MM.1S (cell line): ENCODE measurements at regions not wholly inside any gene's neighbourhood (a gene's known extent, or its start where the extent isn't known, plus 50 kb on each side); places are given as distances from the start of the nearest gene placed in this dataset.

Experiments
- DNase-seq: peaks from one replicate; pipeline ENCODE4 v3.0.0-alpha.2; 2015
- H2AFZ ChIP-seq: fragments of 300-600 bp; sonication (generic); 2 replicates; pipeline ENCODE4 v1.6.0; 2016; ENCODE audit warnings: antibody characterized with exemption, low read length
- H3F3A ChIP-seq: fragments of 300-600 bp; sonication (generic); 2 replicates; pipeline ENCODE4 v1.6.1; 2016; ENCODE audit warnings: mild to moderate bottlenecking, antibody characterized with exemption, low read length, moderate library complexity, mixed read lengths; ENCODE audit not compliant: insufficient read depth
- H3K27ac ChIP-seq: fragments of 300-600 bp; sonication (generic); 2 replicates; pipeline ENCODE4 v1.5.1; 2016; ENCODE audit warnings: mild to moderate bottlenecking, low read length
- H3K27me3 ChIP-seq: fragments of 300-600 bp; sonication (generic); replicated peaks from 2 replicates; pipeline ENCODE4 v1.6.0; 2016; ENCODE audit warnings: low read length; ENCODE audit not compliant: insufficient read depth
- H3K36me3 ChIP-seq: fragments of 300-600 bp; sonication (generic); replicated peaks from 2 replicates; pipeline ENCODE4 v1.6.1; 2016; ENCODE audit warnings: mild to moderate bottlenecking, low read length, mixed read lengths; ENCODE audit not compliant: insufficient read depth
- H3K4me1 ChIP-seq: fragments of 300-600 bp; sonication (generic); 2 replicates; pipeline ENCODE4 v1.6.1; 2016; ENCODE audit warnings: low read length, mixed read lengths
- H3K4me2 ChIP-seq: fragments of 300-600 bp; sonication (generic); 2 replicates; pipeline ENCODE4 v1.6.0; 2016; ENCODE audit warnings: low read depth, low read length
- H3K4me3 ChIP-seq: fragments of 300-600 bp; sonication (generic); 2 replicates; pipeline ENCODE4 v1.5.1; 2016; ENCODE audit warnings: low read length, mixed read lengths
- H3K79me2 ChIP-seq: fragments of 300-600 bp; sonication (generic); 2 replicates; pipeline ENCODE4 v1.6.1; 2016; ENCODE audit warnings: mixed run types, low read length, mixed read lengths
- H3K9ac ChIP-seq: fragments of 300-600 bp; sonication (generic); 2 replicates; pipeline ENCODE4 v1.6.1; 2016; ENCODE audit warnings: low read length, mixed read lengths
- H3K9me2 ChIP-seq: fragments of 300-600 bp; sonication (generic); replicated peaks from 2 replicates; pipeline ENCODE4 v1.6.1; 2016; ENCODE audit warnings: mild to moderate bottlenecking, low read length, mixed read lengths; ENCODE audit not compliant: insufficient read depth
- H3K9me3 ChIP-seq: fragments of 300-600 bp; sonication (generic); replicated peaks from 2 replicates; pipeline ENCODE4 v1.6.1; 2016; ENCODE audit warnings: mild to moderate bottlenecking, low read length, mixed read lengths; ENCODE audit not compliant: insufficient read depth
- H4K20me1 ChIP-seq: fragments of 300-600 bp; sonication (generic); 2 replicates; pipeline ENCODE4 v1.6.1; 2016; ENCODE audit warnings: mild to moderate bottlenecking, low read length, moderate library complexity, mixed read lengths; ENCODE audit not compliant: insufficient read depth
- CTCF ChIP-seq: fragments of 300-600 bp; sonication (generic); IDR thresholded peaks from 2 replicates; pipeline ENCODE4 v1.5.1; 2016; ENCODE audit warnings: antibody characterized with exemption, low read length, mixed read lengths
- EZH2 ChIP-seq: fragments of 300-600 bp; sonication (generic); optimal IDR thresholded peaks from 2 replicates; pipeline ENCODE3; 2017; ENCODE audit warnings: low read depth, mild to moderate bottlenecking, antibody characterized with exemption, low read length, mixed read lengths
- EZH2phosphoT487 ChIP-seq: fragments of 300-600 bp; sonication (generic); IDR thresholded peaks from 2 replicates; pipeline ENCODE4 v1.6.1; 2018; ENCODE audit warnings: antibody characterized with exemption, low read length

- Histone ChIP-seq H3F3A (no peaks in the 10 kb centered on the region), H3K27me3 (no peaks in the 10 kb centered on the region), H3K4me2 (no peak overlapping the region), H3K9me3 (no peaks in the 10 kb centered on the region), H3K79me2 (no peaks in the 10 kb centered on the region), H3K36me3 (no peaks in the 10 kb centered on the region), H3K4me1 (no peaks in the 10 kb centered on the region), H2AFZ (no peak overlapping the region), H3K27ac (no peak overlapping the region), H3K9ac (no peak overlapping the region), H3K4me3 (no peak overlapping the region), H4K20me1 (no peaks in the 10 kb centered on the region), H3K9me2 (no peaks in the 10 kb centered on the region)
- TF ChIP-seq EZH2: no peak
- no peak for TF ChIP-seq EZH2phosphoT487
- TF ChIP-seq CTCF: no peak
- DNase-seq: no peak
Observed at GRCh38 chr2:10971161-10971887, 59.6 kb downstream of the KCNF1 start.

GRCh38 chr2:10971888-10972260 lies 60.1 kb downstream of the KCNF1 start:
- Histone ChIP-seq H3K27me3 (no peaks in the 10 kb centered on the region), H3K9ac (no peak overlapping the region), H3K4me3 (no peak overlapping the region), H3K9me2 (no peaks in the 10 kb centered on the region), H3K79me2 (no peaks in the 10 kb centered on the region), H4K20me1 (no peaks in the 10 kb centered on the region), H3K4me1 (no peaks in the 10 kb centered on the region), H3K9me3 (no peaks in the 10 kb centered on the region), H3F3A (no peaks in the 10 kb centered on the region), H3K27ac (no peak overlapping the region), H2AFZ (no peak overlapping the region), H3K4me2 (no peak overlapping the region), H3K36me3 (no peaks in the 10 kb centered on the region)
- no peak for TF ChIP-seq CTCF
- TF ChIP-seq EZH2phosphoT487: no peak
- TF ChIP-seq EZH2: no peak
- no peak for DNase-seq

DNA sequence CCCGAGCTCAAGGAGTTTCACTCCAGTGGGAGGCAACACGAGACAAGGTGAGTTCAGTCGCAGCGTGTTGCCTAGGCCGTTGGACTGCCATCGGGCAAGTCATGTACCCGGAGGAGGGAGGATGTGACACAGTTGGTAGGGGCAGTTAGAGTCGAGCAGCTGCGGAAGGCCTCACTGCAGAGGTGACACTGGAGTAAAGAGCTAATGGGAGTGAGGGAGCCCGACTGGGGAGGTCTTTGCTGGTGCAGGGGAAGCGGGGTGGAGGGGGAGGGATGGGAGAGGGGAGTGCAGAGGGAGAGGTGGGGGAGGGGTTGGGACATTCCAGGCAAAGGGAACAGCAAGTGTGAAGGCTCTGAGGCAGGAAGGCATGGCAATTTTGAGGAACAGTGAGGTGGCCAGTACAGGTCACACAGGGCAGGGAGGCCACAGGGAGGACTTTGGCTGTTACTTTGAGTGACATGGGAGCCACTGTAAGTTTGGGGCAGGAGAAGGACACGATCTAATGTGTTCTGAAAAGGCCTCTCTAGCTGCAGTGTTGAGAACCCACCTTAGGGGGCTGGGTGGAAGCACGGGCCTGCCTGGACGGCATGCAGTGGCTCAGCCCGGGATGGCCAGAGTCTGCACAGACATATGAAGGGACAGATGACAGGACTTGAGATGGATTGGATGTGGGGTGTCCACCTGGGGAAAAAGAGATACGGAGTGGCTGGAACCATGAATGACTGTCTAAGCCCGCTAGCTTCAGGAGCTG lies 61.1 kb downstream of the KCNF1 start:
- no peak overlapping the region for H3K4me2 ChIP-seq

More for the DNA sequence above, 61.1 kb downstream of the KCNF1 start:
- no peaks in the 10 kb centered on the region for H3K9me3 ChIP-seq
- H2AFZ ChIP-seq: no peak overlapping the region
- H3K27me3 ChIP-seq: no peaks in the 10 kb centered on the region
- no peak overlapping the region for H3K27ac ChIP-seq
- no peak overlapping the region for H3K9ac ChIP-seq
- DNase-seq: no peak
- no peaks in the 10 kb centered on the region for H3K36me3 ChIP-seq
- H3K9me2 ChIP-seq: no peaks in the 10 kb centered on the region
- no peak overlapping the region for H3K4me3 ChIP-seq
- H4K20me1 ChIP-seq: no peaks in the 10 kb centered on the region
- H3F3A ChIP-seq: no peaks in the 10 kb centered on the region
- TF ChIP-seq EZH2phosphoT487: no peak
- no peak for TF ChIP-seq CTCF
- TF ChIP-seq EZH2: no peak
- no peaks in the 10 kb centered on the region for H3K4me1 ChIP-seq
- H3K79me2 ChIP-seq: no peaks in the 10 kb centered on the region
